H1 (cell line): ENCODE measurements at regions not wholly inside any gene's neighbourhood (a gene's known extent, or its start where the extent isn't known, plus 50 kb on each side); places are given as distances from the start of the nearest gene placed in this dataset.

Experiments
- CTCF ChIA-PET: fragments of 300-600 bp; sonication (Branson Sonifier 250); formaldehyde crosslinking; loops from one replicate; lab custom pipeline; 2021; ENCODE audit not compliant: partially characterized antibody; lab: Charles Lee
- POLR2A ChIA-PET: fragments of 300-600 bp; sonication (Branson Sonifier 250); formaldehyde crosslinking; loops from one replicate; lab custom pipeline; 2021; ENCODE audit warnings: inconsistent platforms; ENCODE audit not compliant: partially characterized antibody; lab: Charles Lee
- DNase-seq, 2 experiments: peaks; one replicate each; pipeline versions ENCODE4 v3.0.0 to v3.0.0-alpha.2; 2010 to 2022; ENCODE audit warnings: low spot score in 2 of 2, low read depth in 1 of 2, mixed read lengths in 1 of 2
- FAIRE-seq: peaks from 2 replicates; lab custom pipeline; 2011; peaks lifted over from hg19 to GRCh38; lab: Jason Lieb, UNC
- H2AFZ ChIP-seq: 2 replicates; pipeline ENCODE4 v1.8.1; 2012; ENCODE audit warnings: low read length, inconsistent platforms
- H2AK5ac ChIP-seq: 2 replicates; pipeline ENCODE4 v1.6.1; 2013; ENCODE audit warnings: low read depth, low read length
- H2BK120ac ChIP-seq: replicated peaks from 2 replicates; pipeline ENCODE3; 2013; ENCODE audit warnings: low read depth, low read length, inconsistent platforms
- H2BK12ac ChIP-seq: 2 replicates; pipeline ENCODE4 v1.6.1; 2013; ENCODE audit warnings: low read depth, low read length
- H2BK15ac ChIP-seq: 2 replicates; pipeline ENCODE4 v1.6.1; 2013; ENCODE audit warnings: low read length
- H2BK20ac ChIP-seq: 2 replicates; pipeline ENCODE4 v1.6.1; 2013; ENCODE audit warnings: low read length
- H2BK5ac ChIP-seq: 2 replicates; pipeline ENCODE4 v1.6.1; 2013; ENCODE audit warnings: low read depth, low read length
- H3K14ac ChIP-seq: 2 replicates; pipeline ENCODE4 v1.6.1; 2013; ENCODE audit warnings: inconsistent platforms; ENCODE audit not compliant: insufficient read length
- H3K18ac ChIP-seq: 2 replicates; pipeline ENCODE4 v1.6.1; 2013; ENCODE audit warnings: low read length; ENCODE audit errors: extremely low read depth
- H3K23ac ChIP-seq: 2 replicates; pipeline ENCODE4 v1.6.1; 2013; ENCODE audit warnings: inconsistent platforms; ENCODE audit not compliant: insufficient read length
- H3K23me2 ChIP-seq: 2 replicates; pipeline ENCODE4 v1.6.1; 2013; ENCODE audit warnings: low read depth, low read length
- H3K27ac ChIP-seq: 2 replicates; pipeline ENCODE4 v1.6.1; 2011; ENCODE audit warnings: low read depth, low read length, inconsistent platforms
- H3K27me3 ChIP-seq, 4 experiments: replicated peaks in 1 of 4; 1 replicate in 1 of 4; 2 replicates in 3 of 4; pipeline versions ENCODE4 v1.6.1 to v1.8.1; 2011 to 2013; ENCODE audit warnings: low read length in 3 of 4, mild to moderate bottlenecking in 3 of 4, inconsistent platforms in 2 of 4, mixed read lengths in 2 of 4, moderate library complexity in 1 of 4; ENCODE audit not compliant: control insufficient read depth in 3 of 4, insufficient read depth in 3 of 4; ENCODE audit errors: extremely low read depth in 1 of 4
- H3K36me3 ChIP-seq, 4 experiments: 2 replicates each; pipeline versions ENCODE4 v1.6.1 to v1.8.1; 2011 to 2013; ENCODE audit warnings: mild to moderate bottlenecking in 4 of 4, low read length in 3 of 4, moderate library complexity in 2 of 4, control low read depth in 1 of 4, inconsistent platforms in 1 of 4; ENCODE audit not compliant: insufficient read depth in 4 of 4, control insufficient read depth in 2 of 4
- H3K4ac ChIP-seq: replicated peaks from 2 replicates; pipeline ENCODE3; 2013; ENCODE audit warnings: low read length, low read depth, mixed read lengths, inconsistent platforms; ENCODE audit not compliant: insufficient read length
- H3K4me1 ChIP-seq, 4 experiments: replicated peaks in 1 of 4; 1 replicate in 1 of 4; 2 replicates in 3 of 4; pipeline versions ENCODE4 v1.6.1 to v1.8.1; 2011 to 2013; ENCODE audit warnings: low read length in 3 of 4, inconsistent platforms in 2 of 4, mixed read lengths in 1 of 4; ENCODE audit not compliant: insufficient read depth in 4 of 4, control insufficient read depth in 3 of 4
- H3K4me2 ChIP-seq, 2 experiments: 2 replicates each; pipeline versions ENCODE4 v1.6.1 to v1.8.1; 2011 to 2013; ENCODE audit warnings: low read depth in 2 of 2, low read length in 2 of 2, control low read depth in 1 of 2, inconsistent platforms in 1 of 2, mild to moderate bottlenecking in 1 of 2; ENCODE audit not compliant: insufficient read depth in 1 of 2
- H3K4me3 ChIP-seq, 4 experiments: fragments of 200-600, 300-600 bp in 1 of 4; sonication (generic), shearing (Covaris generic), sonication (Bioruptor Twin) in 1 of 4; 2 replicates each; pipeline versions ENCODE4 v1.5.1 to v1.8.1; 2011 to 2016; ENCODE audit warnings: low read length in 4 of 4, low read depth in 3 of 4, control low read depth in 2 of 4, inconsistent platforms in 2 of 4, mild to moderate bottlenecking in 2 of 4, mixed read lengths in 1 of 4, moderate library complexity in 1 of 4; ENCODE audit not compliant: insufficient read depth in 2 of 4; ENCODE audit errors: extremely low read depth in 1 of 4
- H3K56ac ChIP-seq: replicated peaks from 2 replicates; pipeline ENCODE3; 2013; ENCODE audit warnings: low read depth, mild to moderate bottlenecking, mixed read lengths, low read length, inconsistent platforms; ENCODE audit not compliant: insufficient read length
- H3K79me1 ChIP-seq: 2 replicates; pipeline ENCODE4 v1.6.1; 2013; ENCODE audit warnings: low read depth, low read length, control low read depth
- H3K79me2 ChIP-seq, 2 experiments: 2 replicates each; pipeline versions ENCODE4 v1.6.1 to v1.8.1; 2012 to 2013; ENCODE audit warnings: low read length in 2 of 2, mild to moderate bottlenecking in 2 of 2, inconsistent platforms in 1 of 2; ENCODE audit not compliant: insufficient read depth in 2 of 2, control insufficient read depth in 1 of 2
- H3K9ac ChIP-seq, 4 experiments: replicated peaks in 1 of 4; 1 replicate in 1 of 4; 2 replicates in 3 of 4; pipeline versions ENCODE4 v1.6.1 to v1.8.1; 2011 to 2013; ENCODE audit warnings: low read depth in 3 of 4, low read length in 3 of 4, control low read depth in 2 of 4, mild to moderate bottlenecking in 2 of 4, moderate library complexity in 2 of 4, inconsistent platforms in 1 of 4; ENCODE audit errors: extremely low read depth in 1 of 4
- H3K9me3 ChIP-seq, 2 experiments: 2 replicates each; pipeline versions ENCODE4 v1.6.1 to v1.8.1; 2012 to 2013; ENCODE audit warnings: mild to moderate bottlenecking in 2 of 2, moderate library complexity in 2 of 2, control low read depth in 1 of 2, inconsistent platforms in 1 of 2, low read depth in 1 of 2, low read length in 1 of 2, mixed read lengths in 1 of 2; ENCODE audit not compliant: insufficient read depth in 2 of 2
- H4K20me1 ChIP-seq, 2 experiments: replicated peaks in 1 of 2; 2 replicates each; pipeline versions ENCODE3 to v1.8.1; 2011 to 2013; ENCODE audit warnings: inconsistent platforms in 2 of 2, low read length in 2 of 2, mild to moderate bottlenecking in 1 of 2; ENCODE audit not compliant: insufficient read depth in 2 of 2, control insufficient read depth in 1 of 2
- H4K5ac ChIP-seq: 2 replicates; pipeline ENCODE4 v1.6.1; 2013; ENCODE audit warnings: low read length, low read depth, mixed read lengths, inconsistent platforms; ENCODE audit not compliant: insufficient read length
- H4K8ac ChIP-seq: 2 replicates; pipeline ENCODE4 v1.8.0; 2013; ENCODE audit warnings: mild to moderate bottlenecking, moderate library complexity, low read length, inconsistent platforms; ENCODE audit not compliant: insufficient read depth; ENCODE audit errors: extremely low read depth
- H4K91ac ChIP-seq: replicated peaks from 2 replicates; pipeline ENCODE3; 2013; ENCODE audit warnings: low read length, mixed read lengths, inconsistent platforms; ENCODE audit not compliant: insufficient read length
- SRF ChIP-seq: IDR thresholded peaks from 2 replicates; pipeline ENCODE4 v1.6.1; 2011; ENCODE audit warnings: mild to moderate bottlenecking, low read depth, low read length, moderate library complexity
- WGBS, 2 experiments: shearing (Covaris generic) in 1 of 2; methylation state at CpG; one replicate each; pipeline versions ENCODE4 v1.1.6 to v1.1.7; 2013 to 2015; ENCODE audit warnings: low lambda C conversion rate in 2 of 2, mixed read lengths in 2 of 2, inconsistent platforms in 1 of 2, low coverage in 1 of 2, missing lambda C conversion rate in 1 of 2; ENCODE audit not compliant: insufficient replicate concordance in 2 of 2, insufficient coverage in 1 of 2, insufficient read length in 1 of 2; ENCODE audit errors: extremely low coverage in 1 of 2, missing lambda C conversion rate in 1 of 2; 5-methylcytosine and 5-hydroxymethylcytosine counted together

- Histone ChIP-seq H3K23ac (no peak overlapping the region), H3K4ac (no peak overlapping the region), H2BK120ac (no peak overlapping the region), H3K56ac (no peak overlapping the region), H2BK20ac (no peak overlapping the region), H2AK5ac (no peak overlapping the region), H3K79me1 (no peaks in the 10 kb centered on the region), H3K14ac (no peak overlapping the region), H4K20me1 (no peaks in the 10 kb centered on the region), H3K79me2 (no peaks in the 10 kb centered on the region), H3K23me2 (no peaks in the 10 kb centered on the region), H2BK15ac (no peak overlapping the region), H3K4me3 (no peak overlapping the region), H3K36me3 (no peaks in the 10 kb centered on the region), H2AFZ (no peak overlapping the region), H4K5ac (no peak overlapping the region), H2BK12ac (no peak overlapping the region), H3K27me3 (no peaks in the 10 kb centered on the region), H3K9ac (no peak overlapping the region), H3K9me3 (no peaks in the 10 kb centered on the region), H4K91ac (no peak overlapping the region), H3K4me2 (no peak overlapping the region), H4K8ac (no peak overlapping the region), H3K18ac (no peak overlapping the region), H2BK5ac (no peak overlapping the region), H3K27ac (no peak overlapping the region), H3K4me1 (no peaks in the 10 kb centered on the region)
- no peak for FAIRE-seq
- DNase-seq = no peak
- WGBS, 2 experiments = 61% methylated on average over 3 of the region's 3 CpGs; no CpG with 5 or more reads in 1 of the 2 experiments
- ChIA-PET POLR2A (no interaction called here), CTCF (interaction anchor here (0.6 kb wide), 1 partner anchor 17 kb away, joined by 4 read pairs; no protein-coding TSS in a partner anchor)
- TF ChIP-seq SRF = no peak
Observed at GRCh38 chr4:126756050-126756829, 876.5 kb upstream of the INTU start.
